Cardiac septum (tissue), 1 donor: ENCODE measurements at regions not wholly inside any gene's neighbourhood (a gene's known extent, or its start where the extent isn't known, plus 50 kb on each side); places are given as distances from the start of the nearest gene placed in this dataset.

Experiments
- DNase-seq: peaks from one replicate; pipeline ENCODE4 v3.0.0-alpha.2; 2020; ENCODE audit warnings: low spot score
- intact Hi-C: fragments of 100-400 bp; cut with DNase I; formaldehyde crosslinking; loops from one replicate; pipeline ENCODE4 v1.14.0; 2022
- donor health status: DM: no; HTN: no; CAD: no.

GRCh38 chr4:53923921-53924320, 140.5 kb downstream of the CHIC2 start:
- intact Hi-C loops = no loop called here
- no peak for DNase-seq

GRCh38 chr4:53921856-53922255, 142.5 kb downstream of the CHIC2 start:
- intact Hi-C loops = no loop called here
- DNase-seq = no peak

GRCh38 chr4:53920883-53921282, 143.5 kb downstream of the CHIC2 start:
- intact Hi-C loops = no loop called here
- no peak for DNase-seq

- intact Hi-C loops = no loop called here
- DNase-seq = no peak
Measured at GRCh38 chr4:53920116-53920515, 144.3 kb downstream of the CHIC2 start.

- intact Hi-C loops = loop anchor here (5.0 kb wide), 1 partner anchor 722 kb away; no protein-coding TSS in a partner anchor
- no peak for DNase-seq
Measured at GRCh38 chr4:53919535-53919934, 144.9 kb downstream of the CHIC2 start.

- DNase-seq = no peak
- intact Hi-C loops = loop anchor here (5.0 kb wide), 1 partner anchor 720 kb away; no protein-coding TSS in a partner anchor
Measured at GRCh38 chr4:53917729-53918128, 146.7 kb downstream of the CHIC2 start.

- no peak for DNase-seq
- intact Hi-C loops = loop anchor here (5.0 kb wide), 1 partner anchor 719 kb away; no protein-coding TSS in a partner anchor
Measured at GRCh38 chr4:53916431-53916889, 147.9 kb downstream of the CHIC2 start.

GRCh38 chr4:53914313-53915016, 149.9 kb downstream of the CHIC2 start:
- DNase-seq = no peak
- intact Hi-C loops = loop anchor here (5.0 kb wide), 1 partner anchor 717 kb away; no protein-coding TSS in a partner anchor

GRCh38 chr4:53913771-53914170, 150.6 kb downstream of the CHIC2 start:
- no peak for DNase-seq
- intact Hi-C loops = no loop called here

- no peak for DNase-seq
- intact Hi-C loops = no loop called here
Measured at GRCh38 chr4:53912766-53913497, 151.5 kb downstream of the CHIC2 start.

- intact Hi-C loops = loop anchor here (2.0 to 5.0 kb wide), 6 partner anchors 46 to 891 kb away; no protein-coding TSS in a partner anchor
- no peak for DNase-seq
Measured at GRCh38 chr4:53908661-53909078, 155.7 kb downstream of the CHIC2 start.

GRCh38 chr4:53907772-53908171, 156.6 kb downstream of the CHIC2 start:
- intact Hi-C loops = loop anchor here (2.0 to 5.0 kb wide), 6 partner anchors 45 to 890 kb away; no protein-coding TSS in a partner anchor
- DNase-seq = no peak

- DNase-seq = no peak
- intact Hi-C loops = loop anchor here (5.0 kb wide), 4 partner anchors 44 to 889 kb away; no protein-coding TSS in a partner anchor
Measured at GRCh38 chr4:53906606-53907190, 157.7 kb downstream of the CHIC2 start.

GRCh38 chr4:53905941-53906377, 158.4 kb downstream of the CHIC2 start:
- DNase-seq = no peak
- intact Hi-C loops = loop anchor here (5.0 kb wide), 4 partner anchors 44 to 889 kb away; no protein-coding TSS in a partner anchor

GRCh38 chr4:53905276-53905940, 159.0 kb downstream of the CHIC2 start:
- no peak for DNase-seq
- intact Hi-C loops = loop anchor here (5.0 kb wide), 4 partner anchors 43 to 888 kb away; no protein-coding TSS in a partner anchor

- no peak for DNase-seq
- intact Hi-C loops = no loop called here
Measured at GRCh38 chr4:53902786-53903185, 161.6 kb downstream of the CHIC2 start.

GRCh38 chr4:53900271-53900649, 164.1 kb downstream of the CHIC2 start:
- no peak for DNase-seq
- intact Hi-C loops = no loop called here

- intact Hi-C loops = no loop called here
- no peak for DNase-seq
Measured at GRCh38 chr4:53899586-53900270, 164.7 kb downstream of the CHIC2 start.

GRCh38 chr4:53895137-53895536, 169.3 kb downstream of the CHIC2 start:
- DNase-seq = no peak
- intact Hi-C loops = no loop called here
